Gastroesophageal sphincter (tissue), 3 donors: ENCODE measurements at regions not wholly inside any gene's neighbourhood (a gene's known extent, or its start where the extent isn't known, plus 50 kb on each side); places are given as distances from the start of the nearest gene placed in this dataset.

ENCODE experiments used
- CTCF ChIP-seq, 4 experiments: fragments of 200-600 bp in 2 of 4; fragments of 450-650 bp in 2 of 4; sonication (generic) in 1 of 4; IDR thresholded peaks; one replicate each; pipeline ENCODE4 v1.5.1; 2017 to 2019; ENCODE audit warnings: antibody characterized with exemption in 4 of 4, mild to moderate bottlenecking in 2 of 4, moderate library complexity in 2 of 4
- EP300 ChIP-seq: sonication (generic); formaldehyde crosslinking; IDR thresholded peaks from one replicate; pipeline ENCODE4 v1.6.1; 2017; ENCODE audit warnings: antibody characterized with exemption, mild to moderate bottlenecking
- POLR2A ChIP-seq, 2 donors: fragments of 450-650 bp; IDR thresholded peaks; one replicate each; pipeline ENCODE4 v1.6.1; 2017; ENCODE audit warnings: antibody characterized with exemption in 2 of 2, mild to moderate bottlenecking in 2 of 2, moderate library complexity in 1 of 2
- POLR2AphosphoS5 ChIP-seq: sonication (generic); formaldehyde crosslinking; IDR thresholded peaks from one replicate; pipeline ENCODE4 v1.6.1; 2017; ENCODE audit warnings: antibody characterized with exemption

- TF ChIP-seq CTCF (IDR thresholded peaks at IDR 0.05): no peak
- no peak for TF ChIP-seq POLR2A (IDR thresholded peaks at IDR 0.05)
- TF ChIP-seq POLR2AphosphoS5: no peak
- no peak for TF ChIP-seq EP300
These were observed 129.1 kb downstream of the KBTBD8 start for GRCh38 chr3:67127254-67127653.
